HG03066 (cell line): ENCODE measurements at regions not wholly inside any gene's neighbourhood (a gene's known extent, or its start where the extent isn't known, plus 50 kb on each side); places are given as distances from the start of the nearest gene placed in this dataset.

Experiments used
- ATAC-seq: cut with Tn5 transposase; IDR thresholded peaks from one replicate; pipeline ENCODE4 v1.9.1; 2021; ENCODE audit warnings: low read depth; ENCODE audit not compliant: unreplicated experiment

DNA sequence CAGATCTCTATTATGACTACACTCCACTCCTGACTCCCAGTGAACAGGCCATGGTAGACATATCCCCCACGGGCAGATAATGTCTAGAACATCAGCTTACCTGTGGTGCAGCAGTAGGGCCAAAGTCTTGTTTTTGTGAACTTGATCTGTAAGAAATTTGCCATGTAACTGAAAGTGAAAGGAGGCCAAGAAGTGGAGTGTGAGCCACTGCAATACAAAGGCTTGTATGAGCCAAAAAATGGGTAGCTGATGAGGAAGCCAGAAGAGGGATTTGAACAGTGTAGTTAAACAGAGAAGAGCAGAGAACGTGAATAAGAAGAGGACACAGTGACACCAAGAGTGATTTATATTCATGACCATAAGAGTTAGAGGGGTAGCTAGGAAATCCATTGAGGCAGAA is 361.7 kb downstream of the DMRT2 start:
- ATAC-seq: no peak

DNA sequence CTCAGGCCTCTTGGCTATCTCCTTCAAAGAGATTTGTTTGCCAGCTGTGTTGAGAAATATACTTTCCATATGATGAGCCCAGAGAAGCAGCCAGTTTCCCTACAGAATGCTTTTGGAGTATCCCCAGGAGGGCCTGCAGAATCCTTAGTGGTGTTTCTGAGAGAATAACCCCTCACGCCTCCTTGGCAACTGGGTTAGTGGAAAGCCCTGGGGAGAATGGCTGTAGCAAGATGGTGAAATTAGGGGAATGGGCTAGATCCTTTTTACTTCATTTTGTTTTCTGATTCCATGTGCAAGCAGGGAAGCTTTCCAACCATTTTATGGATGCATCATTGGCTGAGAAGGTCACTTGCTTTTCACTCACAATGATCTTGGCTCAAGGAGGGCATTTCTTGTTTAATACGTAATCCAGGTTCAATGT is 364.6 kb downstream of the DMRT2 start:
- ATAC-seq: no peak

DNA sequence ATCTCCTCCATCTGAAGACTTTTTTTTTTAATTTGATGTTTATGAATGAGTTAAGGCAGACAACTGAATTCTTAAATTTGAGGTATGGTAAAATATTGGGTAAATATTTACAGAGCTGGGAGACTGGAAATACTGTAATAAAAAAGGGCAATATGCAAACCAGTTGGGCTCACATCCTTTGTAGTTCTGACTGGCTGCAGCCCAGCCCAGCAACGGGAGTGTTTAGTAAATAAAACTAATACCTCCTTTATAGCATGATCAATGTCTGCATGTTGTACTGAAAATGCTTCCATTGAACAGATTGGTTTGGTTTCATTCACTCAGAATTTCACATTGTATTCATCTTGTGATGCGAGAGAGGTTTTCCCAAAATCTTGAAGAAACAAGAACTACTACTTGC is 365.0 kb downstream of the DMRT2 start:
- ATAC-seq: no peak

DNA sequence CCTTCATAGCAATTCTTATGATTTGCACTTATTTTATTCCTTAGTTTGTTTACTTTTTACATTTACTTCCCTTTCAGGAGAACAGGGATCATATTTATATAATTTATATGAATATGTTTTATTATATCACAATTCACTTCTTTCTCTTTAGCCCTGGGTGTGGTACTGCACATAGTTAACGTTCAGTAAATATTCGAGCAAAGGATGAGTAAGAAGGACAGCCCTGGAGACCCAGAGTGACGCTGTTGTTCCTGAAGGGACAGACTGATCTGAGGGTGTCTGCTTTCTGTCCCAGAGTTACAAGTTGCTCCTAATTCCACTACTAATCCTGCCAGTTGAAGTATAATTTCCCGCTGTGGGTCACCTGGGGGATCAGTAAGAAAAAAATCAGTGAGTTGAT is 366.1 kb downstream of the DMRT2 start:
- no peak for ATAC-seq

DNA sequence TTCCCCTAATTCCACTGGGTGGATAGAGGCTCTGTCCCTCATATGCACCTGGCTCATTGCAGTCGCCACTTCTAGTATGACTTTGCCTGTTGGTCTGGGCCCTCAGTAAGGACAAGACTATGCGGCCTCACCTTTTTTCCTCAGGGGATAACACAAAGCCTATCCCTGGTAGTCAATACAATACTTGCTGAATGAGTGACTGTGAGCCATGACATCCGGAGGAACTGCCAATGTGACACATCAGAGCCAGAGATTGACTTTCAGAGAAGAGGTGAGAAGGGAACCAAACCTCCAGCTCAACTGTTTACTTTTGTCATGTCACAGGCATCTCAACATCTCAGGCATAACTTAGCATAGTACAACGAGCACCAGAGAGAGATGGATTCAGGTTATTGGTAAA is 371.3 kb downstream of the DMRT2 start:
- no peak for ATAC-seq

- no peak for ATAC-seq
Observed at GRCh38 chr9:1427875-1428274, 377.7 kb downstream of the DMRT2 start.

- ATAC-seq: no peak
Observed at GRCh38 chr9:1429297-1429696, 379.1 kb downstream of the DMRT2 start.

DNA sequence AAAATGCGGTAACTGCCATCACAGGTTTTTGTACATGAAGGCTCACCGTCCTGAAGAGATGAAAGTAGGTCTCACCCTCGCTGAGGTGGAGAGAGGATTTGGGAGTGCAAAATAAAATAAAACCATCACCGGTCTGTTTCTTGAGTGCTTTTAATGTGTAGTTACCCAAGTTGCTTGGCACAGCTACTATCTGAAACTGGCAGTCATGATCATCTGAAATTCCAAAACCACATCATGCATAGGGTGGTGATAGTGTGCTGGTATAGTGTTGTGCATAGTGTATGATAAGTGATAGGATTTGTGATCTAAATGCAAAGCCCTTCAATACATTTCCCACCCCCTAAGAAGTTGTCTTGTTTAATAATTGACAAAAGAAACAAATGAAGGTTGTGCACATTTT is 381.3 kb downstream of the DMRT2 start:
- no peak for ATAC-seq

GRCh38 chr9:1434052-1434767 is 384.1 kb downstream of the DMRT2 start:
- no peak for ATAC-seq

DNA sequence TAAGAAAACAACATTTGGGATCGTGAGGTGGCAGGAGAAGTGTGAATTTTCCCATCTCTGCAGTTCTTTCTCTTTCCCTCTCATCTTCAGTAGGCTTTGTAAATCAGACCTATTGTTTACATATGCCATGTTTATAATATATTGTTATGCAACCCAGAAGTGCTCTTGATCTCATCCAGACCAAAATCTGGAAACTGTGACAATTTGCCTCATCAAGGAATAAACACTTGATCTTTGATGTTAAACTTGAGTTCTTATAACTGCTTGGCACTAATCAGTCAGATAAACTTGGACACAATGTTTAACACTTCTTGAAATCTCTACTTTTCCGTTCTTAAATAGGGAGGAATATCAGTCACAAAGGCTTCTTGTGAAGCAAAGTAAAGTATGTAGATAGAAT is 384.7 kb downstream of the DMRT2 start:
- no peak for ATAC-seq

- no peak for ATAC-seq
Observed at GRCh38 chr9:1440256-1440655, 390.1 kb downstream of the DMRT2 start.

GRCh38 chr9:1442105-1442504 is 391.9 kb downstream of the DMRT2 start:
- no peak for ATAC-seq

DNA sequence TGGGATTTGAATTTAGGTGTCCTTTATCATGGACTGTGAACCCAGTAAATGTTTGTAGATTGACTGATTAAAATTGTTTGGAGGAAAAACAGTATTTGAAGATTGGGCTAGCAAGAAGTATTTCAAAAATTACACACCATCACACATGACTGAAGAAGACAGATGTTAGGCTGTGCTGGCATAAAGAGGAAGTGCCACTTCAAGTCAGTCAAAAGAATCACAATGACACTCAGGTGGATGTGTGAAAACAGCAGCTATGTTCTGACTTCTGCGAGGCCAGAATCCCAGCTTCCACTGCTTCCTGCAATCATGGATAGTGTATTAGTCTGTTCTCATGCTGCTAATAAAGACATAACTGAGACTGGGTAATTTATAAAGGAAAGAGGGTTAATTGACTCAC is 393.3 kb downstream of the DMRT2 start:
- ATAC-seq: no peak

GRCh38 chr9:1446671-1447070 is 396.5 kb downstream of the DMRT2 start:
- no peak for ATAC-seq

DNA sequence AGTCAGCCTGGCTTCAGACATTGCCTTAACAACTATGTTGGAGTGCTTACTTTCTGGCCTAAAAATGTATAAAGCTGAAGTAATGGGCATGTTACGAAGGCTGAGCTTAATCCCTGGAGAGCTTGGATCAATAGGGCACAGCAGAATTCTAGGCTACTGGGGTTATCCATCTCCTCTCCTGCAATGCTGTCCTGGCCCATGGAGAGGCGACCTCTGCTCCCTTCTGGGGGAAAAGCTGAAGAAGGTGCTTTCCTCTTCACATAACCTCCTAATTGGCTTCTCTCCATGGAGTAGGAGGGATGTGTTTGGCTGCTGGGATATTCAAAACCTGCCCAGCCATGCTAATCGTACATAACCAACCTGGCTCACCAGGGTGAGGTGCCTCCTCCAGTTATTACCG is 403.5 kb downstream of the DMRT2 start:
- no peak for ATAC-seq

GRCh38 chr9:1454211-1454610 is 404.1 kb downstream of the DMRT2 start:
- ATAC-seq: no peak

GRCh38 chr9:1454616-1455347 is 404.6 kb downstream of the DMRT2 start:
- ATAC-seq: no peak

DNA sequence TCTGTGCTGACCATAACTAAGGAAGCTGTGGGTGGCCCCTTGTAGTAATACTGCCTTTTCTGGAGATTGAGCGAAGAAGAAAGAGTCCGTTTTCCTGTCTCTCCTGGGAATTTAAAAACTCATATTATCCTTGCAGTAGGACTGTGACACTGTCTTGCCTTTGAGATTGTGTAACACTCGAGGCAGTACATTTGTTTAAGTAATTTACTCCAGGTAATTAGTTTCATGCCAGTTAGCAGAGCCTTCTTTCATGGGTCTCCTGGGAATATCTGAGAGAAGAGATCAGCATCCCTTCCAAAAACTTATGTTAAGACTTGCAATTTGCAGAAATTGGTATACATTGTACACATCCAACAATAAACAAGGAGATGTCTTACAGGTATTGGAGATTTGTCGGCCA is 405.6 kb downstream of the DMRT2 start:
- no peak for ATAC-seq

DNA sequence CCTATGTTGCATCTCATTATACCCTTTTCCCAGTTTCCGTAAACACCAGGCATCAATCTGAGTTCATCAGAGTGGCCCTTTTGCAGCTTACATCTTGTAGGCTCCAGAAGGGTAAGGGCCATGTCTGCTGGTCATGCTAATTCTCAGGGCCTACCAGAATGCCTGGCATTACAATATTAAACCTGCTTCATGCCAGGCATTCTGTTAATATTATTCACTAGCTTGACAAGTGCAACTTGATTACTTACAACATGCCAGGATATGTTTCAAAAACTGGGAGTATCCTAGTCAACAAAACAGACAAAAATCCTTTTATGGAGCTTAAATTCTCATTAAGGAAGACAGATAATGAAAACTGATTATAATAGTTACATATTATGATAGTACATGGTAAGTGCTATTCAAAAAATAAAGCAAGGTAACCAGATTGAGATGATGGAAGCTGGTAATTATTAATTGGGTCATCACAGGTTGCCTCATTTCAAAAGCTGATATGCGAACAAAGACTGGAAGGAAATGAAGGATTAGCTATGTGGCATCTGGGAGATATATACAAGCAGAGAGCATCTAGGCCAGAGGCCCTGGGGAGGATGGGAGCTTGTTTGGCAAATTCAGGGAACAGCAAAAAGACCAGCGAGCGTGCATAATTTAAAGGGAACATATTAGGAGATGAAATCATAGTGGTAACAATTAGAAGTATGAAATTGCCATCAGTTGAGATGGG is 406.3 kb downstream of the DMRT2 start:
- ATAC-seq: no peak

GRCh38 chr9:1457460-1457859 is 407.3 kb downstream of the DMRT2 start:
- no peak for ATAC-seq

DNA sequence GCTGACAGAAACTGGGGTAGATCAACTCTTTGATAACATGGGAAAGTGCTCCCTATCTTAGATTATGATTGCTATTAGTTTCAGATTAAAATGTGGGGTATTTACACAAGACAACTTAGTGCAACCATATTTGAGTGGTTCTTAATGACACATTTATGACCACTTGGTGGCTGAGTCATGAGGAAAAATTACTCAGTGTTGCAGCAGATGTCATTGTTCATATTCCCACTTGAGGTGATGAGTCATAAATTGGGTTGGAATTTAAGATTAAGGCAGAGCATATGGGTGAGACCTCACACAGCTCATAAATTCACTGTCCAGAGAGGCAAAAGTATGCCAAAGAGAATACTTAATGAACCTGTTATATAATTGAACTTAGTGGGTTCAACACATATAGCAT is 408.3 kb downstream of the DMRT2 start:
- no peak for ATAC-seq
